Motor neuron (in vitro differentiated cells): ENCODE measurements at regions not wholly inside any gene's neighbourhood (a gene's known extent, or its start where the extent isn't known, plus 50 kb on each side); places are given as distances from the start of the nearest gene placed in this dataset.
"Not testable (repeated sequence)": the region's sequence is repeated elsewhere in the genome, so short reads cannot be mapped to it uniquely, and the experiment has no call there.

Experiments
- ATAC-seq, 8 experiments: fragments of 200-7000 bp; cut with Tn5 transposase; replicated peaks in 6 of 8; 2 replicates each; pipeline ENCODE4 v1.8.0; 2021; ENCODE audit warnings: mild to moderate bottlenecking in 8 of 8, moderate library complexity in 8 of 8
- H3K27ac ChIP-seq, 2 donors: fragments of 250-450 bp; sonication (Bioruptor Pico); 2 replicates each; pipeline ENCODE4 v1.9.0; 2021; ENCODE audit warnings: antibody characterized with exemption in 2 of 2, mild to moderate bottlenecking in 2 of 2, moderate library complexity in 1 of 2
- H3K4me1 ChIP-seq, 2 donors: fragments of 250-450 bp; sonication (Bioruptor Pico); replicated peaks in 1 of 2; 2 replicates each; pipeline ENCODE4 v1.6.1; 2021; ENCODE audit warnings: antibody characterized with exemption in 2 of 2, mild to moderate bottlenecking in 2 of 2, moderate library complexity in 1 of 2
- H3K4me3 ChIP-seq, 5 donors: fragments of 250-450 bp; sonication (Bioruptor Pico); 2 replicates each; pipeline ENCODE4 v1.9.0; 2021; ENCODE audit warnings: antibody characterized with exemption in 5 of 5, mild to moderate bottlenecking in 5 of 5, moderate library complexity in 4 of 5
- WGBS, 10 experiments: fragments of 450-650 bp; shearing (Covaris generic); methylation state at CpG; one replicate each; pipeline ENCODE4 v1.0.0; 2022; 5-methylcytosine and 5-hydroxymethylcytosine counted together
- in situ Hi-C, 9 experiments: fragments of 400-800 bp; cut with MboI; loops; one replicate each; pipeline ENCODE4 v1.15.0; 2021; ENCODE audit warnings: low sequenced_read_pairs in 9 of 9, low pct_unique_long_range_greater_than_20kb in 2 of 9; ENCODE audit not compliant: unreplicated experiment in 9 of 9

GRCh38 chr9:102405218-102405867 lies 589.8 kb upstream of the CYLC2 start:
- 0 to 84% (median 43%) methylated on average over 2 to 4 of the region's 5 CpGs; no CpG with 5 or more reads in 4 of the 10 experiments for WGBS, 10 experiments
- in situ Hi-C loops, result no loop called here
- H3K4me1 ChIP-seq, result no peaks in the 10 kb centered on the region

GRCh38 chr9:102403514-102403913 lies 591.6 kb upstream of the CYLC2 start:
- in situ Hi-C loops, result no loop called here
- 0 to 81% (median 20%) methylated on average over 1 to 3 of the region's 3 CpGs; no CpG with 5 or more reads in 3 of the 10 experiments for WGBS, 10 experiments
- Histone ChIP-seq H3K4me1 (no peaks in the 10 kb centered on the region), H3K27ac (no peak overlapping the region), H3K4me3 (no peak overlapping the region)
- no peak for ATAC-seq

More at GRCh38 chr9:102405218-102405867, 589.8 kb upstream of the CYLC2 start:
- Histone ChIP-seq H3K4me3 (no peak overlapping the region), H3K27ac (no peak overlapping the region)
- no peak for ATAC-seq

DNA sequence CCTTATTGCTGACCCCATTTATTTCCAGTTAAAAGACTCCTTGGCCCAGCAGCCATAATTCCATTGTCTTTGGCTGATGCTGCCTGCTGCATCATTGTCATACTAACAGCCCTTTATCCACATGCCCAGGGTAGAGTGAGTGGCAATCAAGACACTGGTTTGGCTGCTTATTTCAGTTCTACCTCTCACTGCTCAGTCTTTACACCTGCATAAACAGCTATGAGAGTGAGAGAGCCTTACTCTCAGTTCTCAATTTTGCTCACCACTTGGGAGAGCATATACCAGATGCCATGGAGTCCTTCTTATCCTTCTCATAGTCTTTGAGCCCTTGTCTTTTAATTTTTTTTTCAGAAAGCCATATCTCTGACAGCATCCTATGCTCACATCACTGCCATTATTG lies 596.9 kb upstream of the CYLC2 start:
- H3K4me3 ChIP-seq, result no peak overlapping the region
- H3K4me1 ChIP-seq, result peaks cover 0 to under 1% of the 10 kb centered on the region in 2 donors
- in situ Hi-C loops, result no loop called here
- ATAC-seq, result no peak
- no peak overlapping the region for H3K27ac ChIP-seq

DNA sequence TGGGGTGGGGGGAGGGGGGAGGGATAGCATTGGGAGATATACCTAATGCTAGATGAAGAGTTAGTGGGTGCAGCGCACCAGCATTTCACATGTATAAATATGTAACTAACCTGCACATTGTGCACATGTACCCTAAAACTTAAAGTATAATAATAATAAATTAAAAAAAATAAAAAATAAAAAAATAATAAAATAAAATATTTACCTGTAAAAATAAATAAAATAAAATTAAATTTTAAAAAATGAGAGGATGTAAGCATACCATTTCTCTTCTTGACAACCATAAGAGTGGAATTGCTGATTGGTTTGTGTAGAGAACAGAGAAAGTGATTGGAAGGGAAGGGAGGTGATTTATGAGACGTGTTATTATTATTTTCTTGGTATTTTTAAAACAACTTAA lies 609.5 kb upstream of the CYLC2 start:
- WGBS, 10 experiments, result 0 to 100% (median 69%) methylated on average over 1 to 2 of the region's 2 CpGs; no CpG with 5 or more reads in 2 of the 10 experiments
- H3K27ac ChIP-seq, H3K4me3 ChIP-seq, ATAC-seq, in situ Hi-C loops, H3K4me1 ChIP-seq: not testable (repeated sequence)

DNA sequence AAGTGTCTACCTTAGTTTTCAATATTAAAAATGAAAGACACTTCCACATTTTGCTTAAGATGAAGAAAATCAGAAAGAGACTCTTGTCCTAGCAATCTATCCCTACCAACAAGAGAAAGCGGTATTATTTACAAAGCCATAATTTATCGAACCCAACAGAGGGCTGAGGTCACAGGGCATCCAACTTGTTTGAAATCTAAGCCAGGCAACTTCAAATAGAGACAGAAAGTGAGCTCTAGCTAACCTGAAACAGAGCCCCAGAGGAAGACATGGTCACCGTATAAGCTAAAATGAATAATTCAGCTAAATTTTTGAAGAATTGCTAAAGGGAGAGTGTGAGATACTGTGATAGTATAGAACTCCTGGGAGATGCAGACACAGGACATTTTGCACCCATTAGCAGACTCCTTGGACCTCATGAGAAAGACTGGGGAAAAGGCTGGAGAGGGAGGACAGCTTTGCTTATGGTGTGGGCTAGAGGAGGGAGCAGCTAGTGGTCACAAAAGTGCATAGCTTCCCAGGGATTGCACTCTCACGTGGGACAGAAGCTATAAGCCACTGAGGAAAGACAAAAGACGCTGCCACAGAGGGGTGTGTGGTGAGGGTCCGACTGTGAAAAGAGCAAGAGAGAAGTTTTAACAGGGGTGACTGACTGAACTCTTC lies 624.2 kb upstream of the GRIN3A start:
- WGBS, 10 experiments, result 0 to 80% (median 50%) methylated on average over 3 to 6 of the region's 6 CpGs
- in situ Hi-C loops, result no loop called here

GRCh38 chr9:102360846-102361245 lies 622.4 kb upstream of the GRIN3A start:
- in situ Hi-C loops, result no loop called here
- H3K27ac ChIP-seq, result no peak overlapping the region
- H3K4me1 ChIP-seq, result no peaks in the 10 kb centered on the region
- no peak for ATAC-seq
- WGBS, 10 experiments, result 0 to 100% (median 46%) methylated on average over 1 of the region's 1 CpG
- no peak overlapping the region for H3K4me3 ChIP-seq

More for the DNA sequence above, 624.2 kb upstream of the GRIN3A start:
- Histone ChIP-seq H3K4me1 (no peaks in the 10 kb centered on the region), H3K27ac (no peak overlapping the region), H3K4me3 (no peak overlapping the region)
- no peak for ATAC-seq

GRCh38 chr9:102355982-102356381 lies 617.5 kb upstream of the GRIN3A start:
- Histone ChIP-seq H3K27ac (no peak overlapping the region), H3K4me3 (no peak overlapping the region), H3K4me1 (no peaks in the 10 kb centered on the region)
- in situ Hi-C loops, result no loop called here
- no peak for ATAC-seq
- WGBS, 10 experiments, result 0 to 100% (median 83%) methylated on average over 1 to 5 of the region's 5 CpGs; no CpG with 5 or more reads in 1 of the 10 experiments

GRCh38 chr9:102354041-102354440 lies 615.6 kb upstream of the GRIN3A start:
- WGBS, 10 experiments, result 25 to 100% (median 57%) methylated on average over 1 of the region's 1 CpG; no CpG with 5 or more reads in 1 of the 10 experiments
- in situ Hi-C loops, result no loop called here
- H3K4me3 ChIP-seq, result no peak overlapping the region
- no peak for ATAC-seq
- H3K27ac ChIP-seq, result no peak overlapping the region
- H3K4me1 ChIP-seq, result no peaks in the 10 kb centered on the region

DNA sequence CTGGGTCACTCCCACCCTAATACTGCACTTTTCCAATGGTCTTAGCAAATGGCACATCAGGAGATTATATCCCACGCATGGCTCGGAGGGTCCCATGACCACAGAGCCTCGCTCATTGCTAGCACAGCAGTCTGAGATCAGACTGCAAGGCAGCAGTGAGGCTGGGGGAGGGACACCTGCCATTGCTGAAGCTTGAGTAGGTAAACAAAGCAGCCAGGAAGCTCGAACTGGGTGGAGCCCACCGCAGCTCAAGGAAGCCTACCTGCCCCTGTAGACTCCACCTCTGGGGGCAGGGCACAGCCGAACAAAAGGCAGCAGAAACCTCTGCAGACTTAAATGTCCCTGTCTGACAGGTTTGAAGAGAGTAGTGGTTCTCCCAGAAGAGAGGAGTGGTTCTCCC lies 599.0 kb upstream of the GRIN3A start:
- not testable (repeated sequence) for ATAC-seq, H3K4me3 ChIP-seq, H3K4me1 ChIP-seq, H3K27ac ChIP-seq
- WGBS, 10 experiments, result 90% methylated on average over 3 of the region's 6 CpGs; no CpG with 5 or more reads in 9 of the 10 experiments
- in situ Hi-C loops, result loop anchor here in 1 of 9 experiments (25.0 kb wide), 1 partner anchor 100 kb away; no protein-coding TSS in a partner anchor

DNA sequence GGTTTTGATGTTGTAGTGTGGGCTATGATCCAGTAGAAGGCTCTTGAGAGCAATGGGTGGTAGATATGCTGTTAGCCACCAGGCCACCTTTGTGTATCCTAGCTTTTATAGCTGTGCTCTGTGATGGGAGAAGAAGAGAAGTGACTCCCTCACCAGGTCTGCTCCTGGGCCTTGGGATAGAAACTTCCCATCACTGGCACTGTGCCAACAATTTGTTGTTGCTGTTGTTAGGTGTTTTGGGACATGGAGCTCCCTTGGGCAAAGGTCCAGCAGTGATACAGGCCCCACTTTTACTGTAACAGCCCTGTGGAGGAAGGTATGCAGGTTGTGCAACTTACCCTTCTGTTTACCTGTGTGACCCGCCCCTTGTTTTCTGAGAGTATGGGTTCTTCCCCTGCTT lies 570.9 kb upstream of the GRIN3A start:
- no peak for ATAC-seq
- Histone ChIP-seq H3K4me3 (no peak overlapping the region), H3K4me1 (no peaks in the 10 kb centered on the region), H3K27ac (no peak overlapping the region)
- in situ Hi-C loops, result no loop called here
- WGBS, 10 experiments, result 40 to 80% (median 80%) methylated on average over 1 of the region's 1 CpG; no CpG with 5 or more reads in 7 of the 10 experiments

DNA sequence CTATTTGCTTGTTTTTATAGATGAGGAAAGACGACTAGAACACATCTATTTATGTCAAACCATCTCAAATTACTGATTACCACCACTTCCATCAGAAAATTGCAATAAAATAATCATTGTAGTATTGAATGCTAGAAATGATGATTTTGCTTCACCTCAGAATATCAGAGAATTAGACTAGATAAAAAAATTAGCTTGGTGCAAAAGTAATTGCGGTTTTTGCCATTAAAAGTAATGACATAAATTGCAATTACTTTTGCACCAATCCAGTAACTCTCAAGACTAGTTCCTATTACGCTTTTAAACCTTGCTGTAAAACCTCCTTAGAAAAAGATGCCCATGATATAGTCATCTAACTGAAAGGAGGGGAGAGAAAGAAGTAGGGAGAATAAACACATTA lies 556.7 kb upstream of the GRIN3A start:
- ATAC-seq, result no peak
- Histone ChIP-seq H3K27ac (no peak overlapping the region), H3K4me3 (no peak overlapping the region), H3K4me1 (no peaks in the 10 kb centered on the region)
- WGBS, 10 experiments, result 0 to 90% (median 33%) methylated on average over 1 to 3 of the region's 3 CpGs; no CpG with 5 or more reads in 1 of the 10 experiments
- in situ Hi-C loops, result no loop called here

DNA sequence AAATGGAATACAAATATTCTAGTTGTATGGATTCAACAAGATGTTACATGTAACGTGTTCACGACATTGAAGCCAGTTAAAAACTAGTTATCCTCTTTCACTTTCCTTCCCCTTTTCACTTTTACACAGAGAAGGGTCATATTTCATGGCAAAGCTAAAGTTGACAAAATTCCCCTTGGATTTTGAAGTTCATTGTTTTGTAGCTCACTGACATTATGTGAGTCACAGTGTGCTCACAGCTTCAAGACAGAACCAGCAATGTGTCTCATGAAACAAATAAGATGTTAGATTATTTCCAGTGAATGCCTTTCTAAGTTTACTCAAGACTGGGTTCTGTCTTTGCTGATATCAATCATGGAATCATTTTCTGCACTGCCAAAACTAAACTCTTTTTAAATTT lies 535.5 kb upstream of the GRIN3A start:
- WGBS, 10 experiments, result 0 to 100% (median 47%) methylated on average over 2 of the region's 2 CpGs
- Histone ChIP-seq H3K4me3 (no peak overlapping the region), H3K4me1 (no peaks in the 10 kb centered on the region), H3K27ac (no peak overlapping the region)
- ATAC-seq, result no peak
- in situ Hi-C loops, result no loop called here

DNA sequence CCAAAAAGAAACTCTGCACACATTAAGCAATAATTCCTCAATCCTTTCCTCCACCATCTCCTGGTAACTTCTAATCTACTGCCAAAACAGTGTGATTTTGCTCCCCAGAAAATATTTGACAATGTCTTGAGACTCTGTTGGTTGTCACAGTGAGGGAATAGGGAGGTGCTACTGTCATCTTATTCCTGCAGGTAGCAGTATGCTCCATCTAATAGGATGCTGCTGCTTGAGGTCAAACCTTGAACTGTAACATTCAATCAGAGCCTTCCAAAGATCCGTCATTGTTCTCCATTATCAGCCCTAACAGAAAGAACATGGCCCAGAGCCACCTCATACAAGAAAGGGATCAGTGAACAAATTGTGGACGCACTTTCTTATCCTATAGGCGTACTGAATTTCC lies 514.7 kb upstream of the GRIN3A start:
- ATAC-seq, result no peak
- Histone ChIP-seq H3K4me3 (no peak overlapping the region), H3K4me1 (peaks cover 3 to 6% of the 10 kb centered on the region in 2 donors), H3K27ac (no peak overlapping the region)
- in situ Hi-C loops, result no loop called here
- 6 to 100% (median 71%) methylated on average over 1 to 3 of the region's 3 CpGs; no CpG with 5 or more reads in 1 of the 10 experiments for WGBS, 10 experiments

DNA sequence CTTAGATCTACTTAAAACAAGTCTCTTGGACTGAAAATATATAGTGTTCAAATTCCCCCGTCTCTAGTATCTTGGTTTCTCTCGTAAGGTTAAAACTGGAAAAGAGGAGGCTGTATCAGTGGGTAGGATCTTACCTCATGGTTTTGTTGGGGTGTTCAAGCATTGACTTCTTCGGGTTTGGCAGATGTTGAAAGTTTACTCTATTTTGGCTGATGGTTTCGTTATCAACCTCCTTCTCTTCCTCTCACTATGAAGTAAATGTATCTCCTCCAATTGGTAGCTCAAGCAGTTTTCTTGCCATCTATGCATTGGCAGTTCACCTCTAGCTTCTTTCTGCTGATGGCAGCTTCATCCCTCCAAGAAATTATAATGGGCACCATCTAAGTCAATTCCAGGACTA lies 506.5 kb upstream of the GRIN3A start:
- Histone ChIP-seq H3K4me3 (no peak overlapping the region), H3K27ac (no peak overlapping the region), H3K4me1 (no peaks in the 10 kb centered on the region)
- in situ Hi-C loops, result no loop called here
- ATAC-seq, result no peak
- 0 to 92% (median 51%) methylated on average over 1 to 4 of the region's 4 CpGs for WGBS, 10 experiments
